Neural crest cell (in vitro differentiated cells): ENCODE measurements at regions not wholly inside any gene's neighbourhood (a gene's known extent, or its start where the extent isn't known, plus 50 kb on each side); places are given as distances from the start of the nearest gene placed in this dataset.

Experiments
- DNase-seq: peaks from one replicate; pipeline ENCODE4 v3.0.0; 2021; ENCODE audit warnings: low read depth, mixed read lengths, low spot score
- H3K27ac Mint-ChIP-seq: one replicate; pipeline ENCODE4 v1.8.0; 2021; ENCODE audit warnings: mild to moderate bottlenecking, mixed read lengths; ENCODE audit not compliant: unreplicated experiment
- H3K27me3 Mint-ChIP-seq: 2 replicates; pipeline ENCODE4 v1.8.0; 2021; ENCODE audit warnings: low read depth, mild to moderate bottlenecking, mixed read lengths
- H3K36me3 Mint-ChIP-seq: 2 replicates; pipeline ENCODE4 v1.8.0; 2021; ENCODE audit warnings: low read depth, mild to moderate bottlenecking, mixed read lengths
- H3K4me1 Mint-ChIP-seq: 2 replicates; pipeline ENCODE4 v1.8.0; 2021; ENCODE audit warnings: mixed read lengths
- H3K4me3 Mint-ChIP-seq: one replicate; pipeline ENCODE4 v1.8.0; 2021; ENCODE audit warnings: mild to moderate bottlenecking, mixed read lengths
- H3K9me3 Mint-ChIP-seq: 2 replicates; pipeline ENCODE4 v1.8.0; 2021; ENCODE audit warnings: mixed read lengths
- CTCF ChIP-seq: fragments of 200-600 bp; sonication (generic); conservative IDR thresholded peaks from 2 replicates; pipeline ENCODE4 v1.5.0; 2021; ENCODE audit warnings: antibody characterized with exemption, mild to moderate bottlenecking

GRCh38 chr3:161444694-161445077, 51.9 kb upstream of the OTOL1 start:
- Mint-ChIP-seq H3K4me1 (peaks cover 6% of the 10 kb centered on the region), H3K36me3 (no peaks in the 10 kb centered on the region), H3K4me3 (no peak overlapping the region), H3K27me3 (no peaks in the 10 kb centered on the region), H3K27ac (no peak overlapping the region), H3K9me3 (peaks cover 7% of the 10 kb centered on the region)
- DNase-seq, result no peak
- no peak for TF ChIP-seq CTCF

GRCh38 chr3:161443921-161444693, 52.5 kb upstream of the OTOL1 start:
- H3K9me3 Mint-ChIP-seq, result peaks cover 7% of the 10 kb centered on the region
- H3K4me3 Mint-ChIP-seq, result no peak overlapping the region
- no peak for TF ChIP-seq CTCF
- H3K4me1 Mint-ChIP-seq, result peaks cover 6% of the 10 kb centered on the region
- DNase-seq, result no peak
- no peaks in the 10 kb centered on the region for H3K27me3 Mint-ChIP-seq
- H3K36me3 Mint-ChIP-seq, result no peaks in the 10 kb centered on the region
- no peak overlapping the region for H3K27ac Mint-ChIP-seq

- H3K27ac Mint-ChIP-seq, result peak overlapping the region; percentile 9
- no peak for TF ChIP-seq CTCF
- peaks cover 31% of the 10 kb centered on the region for H3K4me1 Mint-ChIP-seq
- no peaks in the 10 kb centered on the region for H3K27me3 Mint-ChIP-seq
- H3K36me3 Mint-ChIP-seq, result no peaks in the 10 kb centered on the region
- no peak for DNase-seq
- H3K4me3 Mint-ChIP-seq, result no peak overlapping the region
- peaks cover 3% of the 10 kb centered on the region for H3K9me3 Mint-ChIP-seq
Observed at GRCh38 chr3:161430307-161430706, 59.0 kb upstream of the SPTSSB start.

GRCh38 chr3:161427347-161427746, 56.0 kb upstream of the SPTSSB start:
- Mint-ChIP-seq H3K36me3 (no peaks in the 10 kb centered on the region), H3K4me1 (peaks cover 17% of the 10 kb centered on the region), H3K27ac (no peak overlapping the region), H3K27me3 (no peaks in the 10 kb centered on the region), H3K9me3 (peaks cover 3% of the 10 kb centered on the region), H3K4me3 (no peak overlapping the region)
- no peak for DNase-seq
- TF ChIP-seq CTCF, result no peak

GRCh38 chr3:161426758-161427157, 55.4 kb upstream of the SPTSSB start:
- no peak for DNase-seq
- Mint-ChIP-seq H3K36me3 (no peaks in the 10 kb centered on the region), H3K27ac (no peak overlapping the region), H3K9me3 (peaks cover 3% of the 10 kb centered on the region), H3K4me1 (peaks cover 17% of the 10 kb centered on the region), H3K27me3 (no peaks in the 10 kb centered on the region), H3K4me3 (no peak overlapping the region)
- no peak for TF ChIP-seq CTCF
